ENCODE measurements at regions not wholly inside any gene's neighbourhood (a gene's known extent, or its start where the extent isn't known, plus 50 kb on each side); places are given as distances from the start of the nearest gene placed in this dataset.

GRCh38 chr4:126268106-126268505 is 953.4 kb downstream of the FAT4 start:
- TF ChIP-seq CTCF (IDR thresholded peaks at IDR 0.05 in 2 of 3, conservative IDR thresholded peaks at IDR 0.05 in 1 of 3; ENCODE audit: control insufficient read depth in 2 of 3, extremely low read depth in 1 of 3, insufficient read depth in 1 of 3, low read depth in 3 of 3, low read length in 3 of 3) (no peak), FOS (IDR thresholded peaks at IDR 0.05; ENCODE audit: borderline replicate concordance, extremely low read depth, insufficient read length) (no peak), MYC (IDR thresholded peaks at IDR 0.05; ENCODE audit: insufficient read depth, insufficient read length, insufficient replicate concordance, low read length, severe bottlenecking) (no peak), SIN3A (IDR thresholded peaks at IDR 0.05; ENCODE audit: low read depth, low read length) (no peak), EED (IDR thresholded peaks at IDR 0.05; ENCODE audit: low read depth) (no peak), ZNF274 (IDR thresholded peaks at IDR 0.05; ENCODE audit: insufficient read depth, insufficient read length) (no peak)
